GM18870 (cell line): ENCODE measurements at regions not wholly inside any gene's neighbourhood (a gene's known extent, or its start where the extent isn't known, plus 50 kb on each side); places are given as distances from the start of the nearest gene placed in this dataset.

Source experiments
- ATAC-seq: cut with Tn5 transposase; IDR thresholded peaks from one replicate; pipeline ENCODE4 v1.9.1; 2021; ENCODE audit warnings: moderate library complexity; ENCODE audit not compliant: unreplicated experiment

DNA sequence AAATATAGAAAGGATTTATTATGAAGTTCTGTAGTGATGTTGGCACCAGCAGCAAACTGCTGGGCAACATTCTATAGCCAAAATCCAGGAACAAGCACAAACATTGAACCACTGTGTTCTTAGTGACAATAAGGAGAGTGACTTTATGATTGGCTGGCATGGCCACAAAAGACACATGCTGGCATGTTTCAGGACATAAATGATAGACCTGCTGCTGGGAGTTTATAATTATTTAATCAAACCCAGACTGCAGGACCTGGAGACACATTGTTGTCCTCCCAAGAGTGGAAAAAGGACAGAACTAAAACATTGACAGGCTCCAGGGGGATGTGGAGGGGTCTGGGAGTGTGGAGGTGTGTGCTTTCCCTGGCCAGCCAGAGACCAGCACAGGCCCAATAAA lies 255.3 kb upstream of the LRTM1 start:
- ATAC-seq: no peak

DNA sequence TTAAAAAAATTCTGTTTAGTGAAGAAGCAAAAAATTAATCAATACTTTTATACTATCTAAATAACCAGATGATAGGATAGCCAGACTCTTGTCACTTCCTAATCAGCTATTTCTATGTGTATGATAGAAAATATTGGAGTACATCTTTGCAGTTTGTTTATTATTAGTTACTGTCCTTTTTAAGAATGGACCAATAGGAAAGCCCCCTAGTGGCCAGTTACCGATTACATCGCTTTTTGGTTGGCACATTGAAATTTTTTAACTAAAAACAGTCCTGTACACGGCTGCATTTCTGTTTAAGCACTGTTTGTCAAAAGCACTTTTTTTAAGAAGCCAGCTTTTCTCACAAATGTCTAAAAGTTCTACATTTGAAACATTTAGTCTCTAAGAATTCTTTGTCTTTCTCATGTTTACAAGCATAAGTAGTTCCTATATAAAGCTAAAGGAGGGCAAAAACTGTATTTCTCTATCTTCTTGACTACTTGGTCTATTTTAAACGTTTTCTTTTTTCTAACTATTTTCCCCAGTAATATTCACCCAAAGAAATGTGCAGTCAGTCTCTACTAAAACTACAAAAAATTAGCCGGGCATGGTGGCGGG lies 253.2 kb upstream of the LRTM1 start:
- ATAC-seq: no peak

DNA sequence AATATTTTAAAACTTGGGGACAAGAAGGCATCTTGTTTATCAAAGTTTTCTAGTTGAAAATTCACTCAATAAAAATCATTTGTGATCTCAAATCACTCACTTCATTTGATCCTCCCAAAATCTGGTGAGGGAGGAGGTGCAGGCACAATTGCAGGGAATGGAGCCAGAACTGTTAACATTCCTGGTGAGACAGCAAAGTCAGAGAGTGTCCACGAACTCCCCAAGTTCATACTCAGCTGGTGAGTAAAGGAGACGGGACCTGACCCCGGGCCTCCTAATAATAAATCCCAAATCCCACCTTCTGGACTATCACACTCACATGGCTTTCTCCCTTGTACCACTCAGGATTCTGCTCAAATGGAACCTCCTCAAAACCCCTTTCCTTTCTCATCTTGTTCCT lies 252.3 kb upstream of the LRTM1 start:
- ATAC-seq: no peak

DNA sequence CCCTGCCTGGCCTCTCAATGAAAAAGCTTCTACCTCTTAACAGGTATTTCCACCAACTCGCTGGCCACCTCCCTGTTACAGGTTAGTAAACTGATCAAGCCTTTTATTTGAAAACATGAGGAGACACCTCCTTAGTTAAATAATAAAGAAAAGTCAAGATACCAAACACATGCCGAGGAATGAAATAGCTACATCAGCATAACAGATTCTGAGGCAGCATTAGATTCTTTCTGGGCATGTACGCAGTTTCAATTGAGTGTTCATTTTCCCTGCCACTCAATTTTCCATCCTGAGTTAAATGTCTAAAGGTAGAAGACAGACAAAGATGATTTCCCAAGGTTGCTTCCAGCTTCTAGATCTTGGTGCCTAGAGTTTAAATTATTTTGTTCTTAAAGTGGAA lies 250.5 kb upstream of the LRTM1 start:
- ATAC-seq: no peak

DNA sequence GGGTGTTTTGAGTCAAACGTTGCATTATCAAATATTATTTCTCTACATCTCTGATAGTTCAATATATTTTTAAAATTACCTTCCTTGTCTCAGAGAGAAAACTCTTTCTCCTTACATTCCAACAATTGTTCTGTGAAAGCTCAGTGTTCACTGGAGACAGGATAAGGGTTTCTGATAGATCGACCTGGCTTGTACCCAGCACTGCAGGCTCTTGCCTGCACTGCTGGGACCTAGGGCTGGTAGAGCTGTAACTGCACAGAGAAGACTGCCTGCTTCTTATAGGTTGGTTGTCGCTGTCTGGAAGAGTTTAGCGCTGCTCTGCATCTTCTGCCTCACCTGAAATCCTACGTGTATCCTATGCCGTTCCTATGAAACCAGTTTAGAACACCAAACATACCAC lies 249.9 kb upstream of the LRTM1 start:
- ATAC-seq: no peak

DNA sequence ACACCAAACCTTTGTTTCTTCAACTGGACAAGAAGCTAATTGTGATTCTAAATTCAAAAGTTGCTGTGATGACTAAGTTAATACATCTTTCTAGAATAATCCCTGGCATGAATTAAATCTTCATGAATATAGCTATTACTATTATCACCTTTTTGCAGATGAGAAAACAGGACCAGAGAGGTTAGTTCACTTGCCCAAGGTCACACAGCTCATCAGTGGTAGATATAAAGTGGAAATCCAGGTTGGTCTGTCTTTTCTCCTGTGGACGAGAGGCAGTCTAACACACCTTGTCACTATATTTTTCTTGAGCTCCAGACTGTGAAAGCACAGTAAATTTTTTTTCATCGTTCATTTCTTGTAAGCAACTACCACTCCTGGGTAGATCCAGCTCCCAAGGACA lies 247.6 kb upstream of the LRTM1 start:
- no peak for ATAC-seq

DNA sequence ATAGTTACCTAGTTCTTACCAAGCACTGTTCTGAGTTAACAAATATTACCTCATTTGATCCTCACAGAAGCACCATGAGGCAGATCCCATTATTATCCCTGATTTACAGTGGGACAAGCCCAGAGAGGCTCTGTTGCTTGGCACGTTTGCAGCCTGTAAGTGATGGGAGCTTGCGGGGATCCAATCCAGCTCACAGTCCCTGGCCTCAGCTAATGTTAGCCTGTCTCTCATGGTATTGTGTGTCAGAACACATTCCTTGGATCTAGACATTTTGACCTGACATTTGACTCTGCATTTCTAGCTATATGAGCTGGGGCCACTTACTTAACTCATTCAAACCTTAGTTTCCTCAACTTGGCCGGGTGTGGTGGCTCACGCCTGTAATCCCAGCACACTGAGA lies 246.9 kb upstream of the LRTM1 start:
- no peak for ATAC-seq

DNA sequence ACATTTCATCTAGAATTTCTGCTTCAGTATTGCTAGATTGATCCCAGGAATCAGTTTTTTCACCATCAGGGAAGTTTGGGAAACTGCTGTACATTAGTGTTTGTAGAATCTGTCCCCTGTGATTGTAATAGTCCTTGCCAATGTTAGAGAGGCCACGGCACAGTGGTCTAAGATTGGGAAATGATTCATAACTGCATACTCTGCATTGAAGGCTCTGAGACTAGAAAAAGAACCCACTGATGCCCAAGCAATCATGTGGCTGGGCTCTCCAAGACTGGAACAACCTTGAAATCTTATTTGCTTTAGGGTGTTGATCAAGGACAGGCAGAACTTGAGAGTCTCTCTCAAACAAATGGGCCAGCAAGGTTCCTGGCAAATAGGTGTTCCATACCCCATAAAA lies 245.6 kb upstream of the LRTM1 start:
- ATAC-seq: no peak

DNA sequence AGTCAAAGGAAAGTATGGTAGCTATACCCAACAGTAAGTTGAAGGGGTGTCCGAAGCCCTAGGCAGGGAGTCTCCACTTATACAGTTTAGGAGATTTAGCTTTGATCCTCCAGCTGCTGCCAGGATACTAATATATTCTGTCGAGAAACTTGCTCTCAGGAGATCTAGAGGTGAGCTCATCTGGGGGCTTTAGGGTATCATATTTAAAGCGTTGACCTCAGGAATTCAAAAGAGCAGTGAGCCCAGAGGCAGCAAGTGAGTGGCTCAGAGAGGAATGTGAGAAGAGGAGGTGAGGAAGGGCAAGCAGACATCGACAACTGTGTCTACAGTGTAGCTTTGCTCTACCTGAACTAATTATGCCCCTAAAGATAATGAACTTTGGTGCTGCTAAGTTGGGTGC lies 245.1 kb upstream of the LRTM1 start:
- no peak for ATAC-seq

DNA sequence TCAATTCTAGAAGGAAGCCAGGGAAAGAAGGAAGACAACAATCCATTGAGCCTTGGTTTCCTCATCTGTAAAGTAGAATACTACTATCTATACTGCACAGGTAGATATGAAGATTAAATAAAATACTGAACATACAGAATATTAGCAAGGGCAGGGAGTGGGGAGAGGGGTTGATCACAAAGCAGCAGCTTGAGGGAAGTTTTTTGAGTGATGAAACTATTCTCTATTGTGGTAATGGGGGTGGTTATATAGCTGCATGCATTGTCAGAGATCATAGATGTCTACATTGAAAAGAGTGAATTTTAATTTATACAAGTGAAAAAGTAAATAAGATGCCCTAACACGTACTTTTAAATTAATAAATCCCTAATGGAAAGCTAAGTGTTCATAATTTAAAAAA lies 242.6 kb upstream of the LRTM1 start:
- ATAC-seq: no peak

DNA sequence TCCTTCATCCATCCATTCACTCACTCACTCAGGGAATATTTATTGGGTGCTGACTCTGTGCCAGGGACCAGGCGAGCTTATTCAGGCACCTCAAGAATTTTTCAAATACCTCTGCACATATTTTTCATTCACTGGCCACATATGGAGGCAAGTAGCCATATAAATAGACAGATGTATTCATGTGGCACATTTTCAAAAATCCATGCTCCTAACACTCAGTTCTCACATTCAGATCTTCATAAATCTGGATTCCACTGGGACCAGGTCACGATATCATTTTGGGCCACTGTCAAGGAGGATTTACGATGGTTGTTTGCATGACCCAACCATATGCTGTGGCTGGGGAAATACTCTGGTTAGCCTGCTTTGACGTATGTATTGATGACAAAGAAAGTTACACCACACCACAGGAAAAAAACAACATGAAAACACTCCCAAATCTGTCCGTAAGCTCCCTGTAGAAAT lies 241.8 kb upstream of the LRTM1 start:
- ATAC-seq: no peak

DNA sequence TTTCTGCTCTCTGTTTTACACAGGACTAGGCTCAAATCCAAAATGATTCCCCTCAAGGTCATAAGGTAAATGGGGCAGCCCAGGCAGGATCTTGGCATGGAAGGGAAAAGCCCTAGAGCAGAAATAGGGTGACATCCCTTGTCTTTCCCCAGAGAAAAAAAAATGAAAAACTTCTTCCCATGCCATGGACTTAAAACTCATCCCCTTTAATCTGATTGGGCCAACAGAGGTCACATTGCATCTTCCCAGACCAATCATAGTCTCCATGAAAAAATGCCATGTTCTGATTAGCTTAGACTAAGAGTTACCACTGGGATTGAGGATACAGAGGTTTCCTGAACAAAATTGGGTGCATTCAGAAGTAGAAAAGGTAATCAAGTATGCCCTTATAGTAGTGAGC lies 241.3 kb upstream of the LRTM1 start:
- ATAC-seq: no peak

DNA sequence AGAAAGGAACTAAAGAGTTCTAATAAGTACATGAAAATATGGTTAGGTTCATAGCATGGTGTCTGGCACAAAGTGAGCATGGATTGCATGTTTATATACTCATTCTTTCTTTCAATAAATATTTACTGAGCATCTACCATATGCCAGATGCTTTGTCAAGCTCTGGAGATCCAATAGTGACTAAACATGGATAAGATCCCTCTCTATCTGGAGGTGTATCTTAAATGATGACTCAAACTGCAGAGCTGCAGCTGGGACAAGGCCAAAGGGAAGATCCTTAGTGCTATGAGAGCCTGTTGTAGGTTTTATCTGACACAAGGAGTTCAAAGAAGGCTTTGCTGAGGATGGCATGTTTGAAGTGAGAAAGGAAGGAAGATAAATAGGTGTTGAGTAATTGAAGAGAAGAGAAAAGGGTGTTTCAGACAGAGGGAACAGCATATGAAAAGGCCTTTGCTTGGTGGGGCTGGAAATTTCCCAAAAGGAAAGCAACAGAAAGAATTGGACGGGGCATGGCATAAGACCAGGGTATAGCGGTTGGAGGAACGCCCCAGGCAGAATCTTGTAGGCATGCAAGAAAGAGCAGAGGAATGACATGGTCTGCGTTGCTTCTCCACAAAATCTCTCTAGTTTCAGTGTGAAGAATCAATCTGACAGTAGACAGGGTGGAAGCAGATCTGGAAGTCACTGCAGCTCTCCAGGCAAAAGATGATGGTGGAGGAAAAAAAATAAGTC lies 239.9 kb upstream of the LRTM1 start:
- no peak for ATAC-seq

DNA sequence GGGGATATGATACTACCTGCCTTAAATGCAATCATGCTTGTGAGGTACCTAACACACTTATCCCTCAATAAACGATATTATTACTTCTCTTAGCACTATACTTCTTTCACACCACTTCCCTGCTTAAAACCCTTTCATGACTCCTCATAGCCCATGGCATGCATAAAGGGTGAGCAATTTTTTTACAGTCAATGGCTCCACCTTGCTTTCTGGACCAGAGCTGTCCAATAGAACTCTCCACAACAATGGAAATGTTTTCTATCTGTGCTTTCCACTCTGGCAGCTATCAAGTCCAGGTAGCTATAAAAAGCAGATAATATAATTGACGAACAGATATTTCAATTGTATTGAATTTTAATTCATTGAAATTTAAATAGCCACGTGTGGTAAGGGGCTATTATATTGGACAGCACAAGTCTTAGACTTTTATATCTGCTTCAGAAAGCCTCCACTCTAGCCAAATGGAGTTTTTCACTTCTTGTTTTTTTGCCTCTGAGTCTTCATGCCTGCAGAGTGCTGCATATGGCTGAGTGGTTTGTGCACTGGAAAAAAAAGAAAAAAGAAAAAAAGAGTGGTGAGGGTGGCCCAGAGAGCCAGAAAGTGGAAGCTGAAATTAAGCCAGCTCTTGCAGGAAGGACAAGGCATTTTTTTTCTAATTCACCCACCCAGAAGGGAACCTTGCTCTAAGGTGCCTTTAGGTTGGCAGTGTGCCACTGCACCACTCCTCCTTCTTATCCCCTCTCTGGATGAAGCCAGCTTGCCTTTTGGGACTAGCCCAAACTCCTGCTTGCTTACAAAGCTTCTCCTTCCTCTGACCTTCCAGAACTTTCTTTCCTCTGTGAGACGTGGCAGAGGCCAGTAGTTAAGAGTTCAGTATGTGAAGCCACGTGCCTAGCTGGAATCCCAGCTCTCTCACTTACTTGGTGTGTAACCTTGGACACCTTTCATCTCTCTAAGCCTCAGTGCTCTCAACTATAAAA lies 239.0 kb upstream of the LRTM1 start:
- no peak for ATAC-seq

DNA sequence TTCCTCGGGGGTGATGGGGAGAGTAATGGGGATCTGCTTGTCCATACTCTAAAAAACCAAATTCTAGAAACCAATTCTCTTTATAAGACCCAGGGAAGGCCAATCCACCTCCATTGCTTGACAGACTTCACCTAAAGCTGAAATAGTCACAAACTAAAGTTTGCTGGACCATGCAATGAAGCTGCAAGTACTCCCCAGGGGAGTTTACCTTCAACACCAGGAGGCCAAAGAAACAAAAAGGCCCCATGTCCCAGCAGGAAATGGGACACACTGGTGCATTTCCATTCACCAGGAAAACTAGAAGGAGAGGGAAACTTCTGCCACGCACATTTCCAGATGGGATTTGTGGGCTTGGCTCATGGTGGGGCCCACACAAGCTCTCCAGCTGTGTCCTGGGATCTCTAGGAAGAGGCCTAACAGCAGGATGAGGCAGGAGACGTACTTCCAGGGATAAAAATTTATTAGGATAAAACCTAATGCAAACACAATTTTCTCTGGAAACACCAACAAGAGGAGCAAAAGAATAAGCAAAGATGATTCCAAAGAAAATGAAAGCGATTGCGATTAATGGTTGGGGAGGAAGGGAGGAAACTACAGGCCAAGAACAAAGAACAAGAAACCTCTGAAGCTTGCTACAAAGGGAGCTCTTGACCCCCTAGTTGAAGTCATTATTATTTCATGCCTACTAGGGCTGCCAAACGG lies 238.0 kb upstream of the LRTM1 start:
- no peak for ATAC-seq

DNA sequence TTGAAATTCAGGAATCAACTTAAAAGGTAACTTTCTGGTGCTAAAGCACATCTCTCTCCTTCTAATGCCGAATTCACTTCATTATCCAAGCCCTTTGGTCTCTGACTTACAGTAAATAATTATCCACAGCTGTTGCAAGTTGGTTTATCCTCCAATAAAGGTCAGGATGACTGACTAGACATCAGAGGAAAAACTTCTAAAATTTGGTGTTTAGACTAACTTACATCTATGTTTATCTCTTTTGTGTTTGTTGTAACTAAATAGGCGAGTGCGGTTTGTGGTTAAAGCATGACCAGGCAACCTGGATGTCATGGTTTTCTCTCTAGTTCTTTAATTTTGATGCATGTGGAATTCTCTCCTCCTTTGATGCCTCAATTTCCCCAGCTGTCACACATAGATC lies 237.4 kb upstream of the LRTM1 start:
- ATAC-seq: no peak

DNA sequence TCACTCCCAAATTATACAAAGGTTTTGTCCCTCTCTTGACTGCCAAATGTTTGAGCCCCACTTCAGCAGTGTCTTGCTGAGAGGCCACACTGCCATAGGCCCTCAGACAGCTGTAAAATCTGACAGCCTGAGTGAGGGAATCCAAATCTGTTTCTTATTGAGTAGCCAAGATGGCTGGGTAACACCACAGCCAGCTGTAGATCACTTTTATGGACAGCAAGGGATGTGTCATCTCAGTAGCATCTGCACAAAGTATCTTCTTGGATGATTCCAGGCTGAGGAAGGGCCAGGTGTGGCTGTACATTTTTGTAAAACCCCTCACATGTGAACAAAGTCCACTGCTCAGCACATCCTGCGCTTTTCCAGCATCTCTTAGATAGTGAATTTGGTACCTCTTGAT lies 237.0 kb upstream of the LRTM1 start:
- no peak for ATAC-seq

DNA sequence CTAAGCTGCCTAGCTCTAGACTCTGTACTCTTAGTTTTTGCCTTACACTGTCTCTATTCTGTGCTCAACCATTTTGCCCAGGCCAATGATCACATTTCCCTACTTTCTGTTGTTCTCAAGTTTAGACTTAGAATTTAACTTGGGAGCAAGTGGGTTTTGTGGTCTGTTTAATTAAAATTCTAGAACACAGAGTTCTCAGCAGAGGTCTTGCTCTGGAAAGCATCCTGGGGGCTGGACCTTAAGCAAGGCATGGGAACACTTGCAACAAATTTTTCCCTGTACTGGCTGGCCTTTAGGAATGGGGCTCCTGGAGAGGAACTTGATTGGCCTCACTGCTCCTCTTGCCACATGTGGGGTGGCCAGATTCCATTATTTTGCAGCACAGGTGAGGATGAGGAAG lies 236.3 kb upstream of the LRTM1 start:
- ATAC-seq: no peak

DNA sequence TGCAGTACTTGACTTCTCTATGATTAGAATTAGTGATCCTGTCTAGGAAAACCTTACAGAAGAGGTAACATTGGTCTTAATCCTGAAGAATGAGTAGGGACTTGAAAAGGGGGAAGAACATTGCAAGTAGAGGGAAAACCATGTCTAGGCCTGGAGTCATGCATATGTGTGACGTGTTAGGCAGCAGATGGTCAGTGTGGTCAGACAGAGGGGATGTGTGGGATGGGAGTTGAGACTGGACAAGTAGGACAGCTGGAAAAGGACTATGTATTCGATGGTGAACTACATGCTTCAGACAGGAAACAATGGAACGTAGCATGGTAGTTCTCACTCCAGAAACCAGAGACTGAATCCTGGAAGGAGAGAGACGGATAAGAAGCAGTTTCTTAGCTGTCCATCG lies 235.6 kb upstream of the LRTM1 start:
- ATAC-seq: no peak

DNA sequence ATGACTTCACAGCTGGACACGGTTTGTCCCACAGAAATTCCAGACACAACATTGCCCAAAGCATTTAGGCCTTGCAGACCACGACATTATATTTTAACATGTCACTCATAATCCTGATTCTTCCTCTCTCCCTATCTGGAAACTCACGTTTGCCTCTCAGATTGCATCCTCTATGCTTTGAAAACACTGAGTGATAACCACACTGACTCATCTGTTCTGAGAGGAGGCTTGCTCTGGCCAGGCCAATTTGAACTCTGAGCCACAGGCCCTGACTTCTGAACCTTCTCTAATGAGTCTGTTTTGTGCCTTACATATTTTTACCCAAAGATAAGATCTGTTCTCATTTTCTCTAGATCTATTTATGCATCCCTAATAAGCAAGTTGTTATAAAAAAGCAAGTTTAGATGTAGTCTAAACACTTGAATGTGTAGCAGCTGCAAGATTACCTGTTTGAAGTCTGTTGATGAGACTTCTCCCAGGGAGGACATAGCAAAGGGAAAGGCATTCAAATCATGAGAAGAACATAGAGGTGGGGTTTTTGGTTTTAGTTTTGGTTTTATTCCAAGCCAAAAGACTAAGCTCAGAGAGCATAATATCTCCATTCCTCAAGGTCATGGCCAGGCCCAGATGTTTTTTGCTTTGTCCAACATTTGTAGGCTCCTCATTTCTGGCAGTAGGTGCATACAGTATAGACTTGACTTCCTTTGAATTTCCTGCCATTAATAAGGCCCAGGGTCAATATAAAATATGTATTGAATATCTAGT lies 234.4 kb upstream of the LRTM1 start:
- no peak for ATAC-seq
